ENCODE measurements at regions not wholly inside any gene's neighbourhood (a gene's known extent, or its start where the extent isn't known, plus 50 kb on each side); places are given as distances from the start of the nearest gene placed in this dataset.

GRCh38 chr10:105658696-105659095, 1017.6 kb downstream of the SORCS3 start:
- TF ChIP-seq CTCF (IDR thresholded peaks at IDR 0.05) = no peak
- TF ChIP-seq EZH2 (IDR thresholded peaks at IDR 0.05; ENCODE audit: borderline replicate concordance, insufficient read depth, low read depth, low read length, poor library complexity, severe bottlenecking) = no peak

All from B cell (primary cell).